K562 (cell line): ENCODE measurements at regions not wholly inside any gene's neighbourhood (a gene's known extent, or its start where the extent isn't known, plus 50 kb on each side); places are given as distances from the start of the nearest gene placed in this dataset.

ENCODE experiments used
- CTCF ChIP-seq, 3 experiments: IDR thresholded peaks in 2 of 3; conservative IDR thresholded peaks in 1 of 3; 2 replicates each; pipeline ENCODE4 v1.5.1; 2011 to 2012; ENCODE audit warnings: low read length in 3 of 3, mild to moderate bottlenecking in 3 of 3, control low read depth in 2 of 3, improper control_type of control experiment in 1 of 3, inconsistent platforms in 1 of 3, low read depth in 1 of 3, mixed read lengths in 1 of 3, moderate library complexity in 1 of 3; ENCODE audit not compliant: insufficient read depth in 2 of 3
- ETV1 ChIP-seq: fragments of 450-650 bp; conservative IDR thresholded peaks from 2 replicates; pipeline ENCODE4 v1.6.1; 2016; ENCODE audit warnings: missing genetic modification characterization, control low read depth, low read depth, missing compliant biosample characterization
- MGA ChIP-seq: fragments of 450-650 bp; IDR thresholded peaks from 2 replicates; pipeline ENCODE4 v1.6.1; 2016; ENCODE audit warnings: mild to moderate bottlenecking, moderate library complexity
- MLLT1 ChIP-seq, 2 experiments: fragments of 450-650 bp; IDR thresholded peaks; 2 replicates each; pipeline ENCODE4 v1.6.1; 2016
- ZBTB7A ChIP-seq: IDR thresholded peaks from 2 replicates; pipeline ENCODE4 v1.6.1; 2011; ENCODE audit warnings: low read depth, mild to moderate bottlenecking, low read length, moderate library complexity, borderline replicate concordance; ENCODE audit not compliant: control insufficient read depth

GRCh38 chr1:90104941-90105538, 110.1 kb downstream of the ZNF326 start:
- TF ChIP-seq ZBTB7A (no peak), CTCF (IDR thresholded peaks at IDR 0.05 in 2 of 3, conservative IDR thresholded peaks at IDR 0.05 in 1 of 3; ENCODE audit: insufficient read depth in 2 of 3, low read depth in 1 of 3, low read length in 3 of 3) (no peak), MLLT1 (IDR thresholded peaks at IDR 0.05) (no peak), ETV1 (tag) (no peak), MGA (no peak)
